ENCODE measurements at regions not wholly inside any gene's neighbourhood (a gene's known extent, or its start where the extent isn't known, plus 50 kb on each side); places are given as distances from the start of the nearest gene placed in this dataset.

- Histone ChIP-seq H3K4me1 (ENCODE audit: control insufficient read depth in 1 of 2, insufficient read depth in 2 of 2, low read length in 2 of 2) (peaks cover 0 to 2% of the 10 kb centered on the region in 2 donors), H3K27ac (ENCODE audit: low read depth in 1 of 2, low read length in 2 of 2) (no peak overlapping the region), H3K27me3 (ENCODE audit: control insufficient read depth in 1 of 2, insufficient read depth in 2 of 2, low read length in 1 of 2) (no peaks in the 10 kb centered on the region), H3K9me3 (ENCODE audit: control insufficient read depth, low read length) (no peaks in the 10 kb centered on the region), H3K36me3 (ENCODE audit: control insufficient read depth in 1 of 2, insufficient read depth in 2 of 2, low read length in 1 of 2) (no peaks in the 10 kb centered on the region), H3K4me3 (ENCODE audit: low read length in 2 of 2) (no peak overlapping the region)
- DNase-seq (no peak), ATAC-seq (ENCODE audit: low FRiP score) (no peak)
- intact Hi-C loops (cut with DNase I): no loop called here
- 68 to 76% methylated on average over 4 of the region's 4 CpGs for whole genome bisulfite sequencing, 2 donors
These were observed 1078.5 kb upstream of the ZEB2 start for GRCh38 chr2:145598434-145598833.

- Histone ChIP-seq H3K27ac (ENCODE audit: low read depth in 1 of 2, low read length in 2 of 2) (no peak overlapping the region), H3K9me3 (ENCODE audit: control insufficient read depth, low read length) (no peaks in the 10 kb centered on the region), H3K36me3 (ENCODE audit: control insufficient read depth in 1 of 2, insufficient read depth in 2 of 2, low read length in 1 of 2) (no peaks in the 10 kb centered on the region), H3K27me3 (ENCODE audit: control insufficient read depth in 1 of 2, insufficient read depth in 2 of 2, low read length in 1 of 2) (no peaks in the 10 kb centered on the region), H3K4me3 (ENCODE audit: low read length in 2 of 2) (no peak overlapping the region), H3K4me1 (ENCODE audit: control insufficient read depth in 1 of 2, insufficient read depth in 2 of 2, low read length in 2 of 2) (peaks cover 0 to 2% of the 10 kb centered on the region in 2 donors)
- intact Hi-C loops (cut with DNase I): no loop called here
- ATAC-seq (ENCODE audit: low FRiP score) (peak; percentile 51), DNase-seq (no peak)
These were observed 1077.9 kb upstream of the ZEB2 start for GRCh38 chr2:145597809-145598208.

- H3K27ac ChIP-seq (ENCODE audit: low read depth in 1 of 2, low read length in 2 of 2): no peak overlapping the region
- 75 to 78% methylated on average over 1 of the region's 1 CpG for WGBS, 2 donors
- H3K36me3 ChIP-seq (ENCODE audit: control insufficient read depth in 1 of 2, insufficient read depth in 2 of 2, low read length in 1 of 2): no peaks in the 10 kb centered on the region
- peaks cover 0 to 2% of the 10 kb centered on the region in 2 donors for H3K4me1 ChIP-seq (ENCODE audit: control insufficient read depth in 1 of 2, insufficient read depth in 2 of 2, low read length in 2 of 2)
- H3K4me3 ChIP-seq (ENCODE audit: low read length in 2 of 2): no peak overlapping the region
- ATAC-seq (ENCODE audit: low FRiP score) (no peak), DNase-seq (no peak)
- intact Hi-C loops (cut with DNase I): no loop called here
- H3K9me3 ChIP-seq (ENCODE audit: control insufficient read depth, low read length): no peaks in the 10 kb centered on the region
- no peaks in the 10 kb centered on the region for H3K27me3 ChIP-seq (ENCODE audit: control insufficient read depth in 1 of 2, insufficient read depth in 2 of 2, low read length in 1 of 2)
These were observed 1077.1 kb upstream of the ZEB2 start for GRCh38 chr2:145597006-145597405.

DNA sequence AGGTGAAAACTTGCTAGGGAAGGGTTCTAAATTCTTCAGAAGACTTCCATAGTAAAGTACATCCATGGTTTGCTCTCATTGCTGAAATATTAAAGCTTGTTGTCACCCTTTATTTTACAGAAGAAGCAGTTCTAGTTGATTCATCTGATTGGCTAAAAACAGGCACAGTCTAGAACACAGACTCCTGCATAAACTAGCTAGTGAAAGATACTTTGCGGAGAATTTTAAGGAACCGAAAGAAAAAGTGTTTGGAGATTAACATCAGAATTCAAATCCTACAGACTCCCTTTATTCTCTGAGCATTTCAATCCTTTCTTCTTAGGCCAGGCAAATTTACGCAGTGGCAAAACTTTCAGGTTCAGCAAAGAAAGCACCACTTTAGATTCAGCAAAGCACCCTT lies 1076.5 kb upstream of the ZEB2 start:
- Histone ChIP-seq H3K9me3 (ENCODE audit: control insufficient read depth, low read length) (no peaks in the 10 kb centered on the region), H3K4me3 (ENCODE audit: low read length in 2 of 2) (no peak overlapping the region), H3K27ac (ENCODE audit: low read depth in 1 of 2, low read length in 2 of 2) (no peak overlapping the region), H3K4me1 (ENCODE audit: control insufficient read depth in 1 of 2, insufficient read depth in 2 of 2, low read length in 2 of 2) (peaks cover 0 to 2% of the 10 kb centered on the region in 2 donors), H3K36me3 (ENCODE audit: control insufficient read depth in 1 of 2, insufficient read depth in 2 of 2, low read length in 1 of 2) (no peaks in the 10 kb centered on the region), H3K27me3 (ENCODE audit: control insufficient read depth in 1 of 2, insufficient read depth in 2 of 2, low read length in 1 of 2) (no peaks in the 10 kb centered on the region)
- intact Hi-C loops (cut with DNase I): no loop called here
- ATAC-seq (ENCODE audit: low FRiP score) (no peak), DNase-seq (no peak)
- WGBS, 2 donors: 96 to 99% methylated on average over 3 of the region's 3 CpGs

DNA sequence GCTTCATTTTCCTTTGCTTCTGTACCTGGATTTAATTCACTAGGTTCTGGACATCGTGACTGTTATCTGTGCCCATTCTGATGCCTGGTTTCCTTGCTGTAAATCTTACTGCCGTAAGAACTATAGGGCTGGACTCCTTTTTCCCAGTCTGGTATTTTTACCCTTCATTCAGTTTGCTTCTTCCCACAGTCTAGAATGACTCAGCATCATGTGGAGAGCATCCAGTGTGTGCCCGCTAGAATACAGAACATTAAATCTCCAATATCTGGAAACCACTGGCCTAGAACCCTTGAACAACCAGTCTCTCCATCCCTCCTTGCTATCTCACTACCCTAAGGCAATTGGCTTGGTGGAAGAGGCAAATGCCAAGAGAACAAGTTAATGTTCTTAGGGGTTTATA lies 1075.4 kb upstream of the ZEB2 start:
- Histone ChIP-seq H3K4me1 (ENCODE audit: control insufficient read depth in 1 of 2, insufficient read depth in 2 of 2, low read length in 2 of 2) (peaks cover 0 to 2% of the 10 kb centered on the region in 2 donors), H3K27me3 (ENCODE audit: control insufficient read depth in 1 of 2, insufficient read depth in 2 of 2, low read length in 1 of 2) (no peaks in the 10 kb centered on the region), H3K36me3 (ENCODE audit: control insufficient read depth in 1 of 2, insufficient read depth in 2 of 2, low read length in 1 of 2) (no peaks in the 10 kb centered on the region), H3K4me3 (ENCODE audit: low read length in 2 of 2) (no peak overlapping the region), H3K27ac (ENCODE audit: low read depth in 1 of 2, low read length in 2 of 2) (no peak overlapping the region), H3K9me3 (ENCODE audit: control insufficient read depth, low read length) (no peaks in the 10 kb centered on the region)
- WGBS, 2 donors: 77 to 81% methylated on average over 3 of the region's 3 CpGs
- intact Hi-C loops (cut with DNase I): no loop called here
- ATAC-seq (ENCODE audit: low FRiP score): no peak
- no peak for DNase-seq

GRCh38 chr2:145593991-145594614 lies 1074.2 kb upstream of the ZEB2 start:
- Histone ChIP-seq H3K36me3 (ENCODE audit: control insufficient read depth in 1 of 2, insufficient read depth in 2 of 2, low read length in 1 of 2) (no peaks in the 10 kb centered on the region), H3K27me3 (ENCODE audit: control insufficient read depth in 1 of 2, insufficient read depth in 2 of 2, low read length in 1 of 2) (no peaks in the 10 kb centered on the region), H3K9me3 (ENCODE audit: control insufficient read depth, low read length) (no peaks in the 10 kb centered on the region), H3K27ac (ENCODE audit: low read depth in 1 of 2, low read length in 2 of 2) (no peak overlapping the region), H3K4me1 (ENCODE audit: control insufficient read depth in 1 of 2, insufficient read depth in 2 of 2, low read length in 2 of 2) (peaks cover 0 to 2% of the 10 kb centered on the region in 2 donors), H3K4me3 (ENCODE audit: low read length in 2 of 2) (no peak overlapping the region)
- WGBS, 2 donors: 81 to 93% methylated on average over 2 of the region's 2 CpGs
- intact Hi-C loops (cut with DNase I): no loop called here
- DNase-seq: no peak
- ATAC-seq (ENCODE audit: low FRiP score): no peak

DNA sequence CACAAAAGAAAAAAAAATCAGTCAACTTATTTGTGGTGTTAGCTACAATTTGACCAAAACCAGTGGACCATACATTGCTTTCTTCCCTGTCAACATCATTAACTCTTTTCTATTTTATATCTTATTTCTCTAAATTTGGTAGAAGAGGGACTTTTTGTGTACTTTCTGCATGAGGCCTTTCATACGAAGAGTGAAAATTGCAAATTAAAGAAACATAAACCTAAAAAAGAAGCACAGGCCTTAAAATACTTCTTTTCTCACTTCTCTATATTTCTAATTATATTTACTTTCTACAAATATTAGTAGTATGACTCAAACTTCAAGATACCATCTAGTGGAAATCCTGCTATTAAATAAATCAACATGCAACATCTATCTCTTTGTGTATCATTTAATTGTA lies 1073.4 kb upstream of the ZEB2 start:
- no peak for DNase-seq
- 85 to 92% methylated on average over 1 of the region's 1 CpG for WGBS, 2 donors
- no peak overlapping the region for H3K4me3 ChIP-seq (ENCODE audit: low read length in 2 of 2)

DNA sequence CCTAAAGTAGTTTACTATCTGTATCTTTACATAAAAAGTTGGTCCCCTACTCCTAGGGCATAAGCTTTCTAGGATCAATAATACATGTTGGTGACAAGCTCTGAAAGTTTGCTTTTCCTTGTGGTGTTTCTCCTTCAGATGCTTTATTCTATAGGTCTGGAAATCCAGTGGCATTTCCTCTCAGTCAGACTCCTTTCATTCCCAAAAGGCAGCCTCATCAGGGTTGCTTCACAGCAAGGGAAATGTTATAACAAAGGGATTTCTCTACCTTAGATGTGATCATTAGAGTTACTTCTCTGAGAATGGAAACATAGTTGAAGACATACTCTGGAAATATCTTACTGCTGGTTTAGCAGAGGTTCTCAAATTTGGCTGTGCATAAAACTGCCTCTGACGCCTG lies 1072.4 kb upstream of the ZEB2 start:
- no peak overlapping the region for H3K4me3 ChIP-seq (ENCODE audit: low read length in 2 of 2)
- DNase-seq (no peak), ATAC-seq (ENCODE audit: low FRiP score) (no peak)
- peaks cover 0 to 2% of the 10 kb centered on the region in 2 donors for H3K4me1 ChIP-seq (ENCODE audit: control insufficient read depth in 1 of 2, insufficient read depth in 2 of 2, low read length in 2 of 2)
- H3K27me3 ChIP-seq (ENCODE audit: control insufficient read depth in 1 of 2, insufficient read depth in 2 of 2, low read length in 1 of 2): no peaks in the 10 kb centered on the region
- WGBS, 2 donors: 77 to 93% methylated on average over 1 of the region's 1 CpG
- intact Hi-C loops (cut with DNase I): no loop called here
- H3K36me3 ChIP-seq (ENCODE audit: control insufficient read depth in 1 of 2, insufficient read depth in 2 of 2, low read length in 1 of 2): no peaks in the 10 kb centered on the region
- H3K27ac ChIP-seq (ENCODE audit: low read depth in 1 of 2, low read length in 2 of 2): no peak overlapping the region
- H3K9me3 ChIP-seq (ENCODE audit: control insufficient read depth, low read length): no peaks in the 10 kb centered on the region

More for the DNA sequence above, 1073.4 kb upstream of the ZEB2 start:
- H3K36me3 ChIP-seq (ENCODE audit: control insufficient read depth in 1 of 2, insufficient read depth in 2 of 2, low read length in 1 of 2): no peaks in the 10 kb centered on the region
- intact Hi-C loops (cut with DNase I): no loop called here
- ATAC-seq (ENCODE audit: low FRiP score): no peak
- no peaks in the 10 kb centered on the region for H3K9me3 ChIP-seq (ENCODE audit: control insufficient read depth, low read length)
- peaks cover 0 to 2% of the 10 kb centered on the region in 2 donors for H3K4me1 ChIP-seq (ENCODE audit: control insufficient read depth in 1 of 2, insufficient read depth in 2 of 2, low read length in 2 of 2)
- no peak overlapping the region for H3K27ac ChIP-seq (ENCODE audit: low read depth in 1 of 2, low read length in 2 of 2)
- no peaks in the 10 kb centered on the region for H3K27me3 ChIP-seq (ENCODE audit: control insufficient read depth in 1 of 2, insufficient read depth in 2 of 2, low read length in 1 of 2)

- no peak for DNase-seq
- WGBS, 2 donors: 97 to 98% methylated on average over 3 of the region's 3 CpGs
- Histone ChIP-seq H3K4me1 (ENCODE audit: control insufficient read depth in 1 of 2, insufficient read depth in 2 of 2, low read length in 2 of 2) (peaks cover 0 to 2% of the 10 kb centered on the region in 2 donors), H3K9me3 (ENCODE audit: control insufficient read depth, low read length) (no peaks in the 10 kb centered on the region), H3K4me3 (ENCODE audit: low read length in 2 of 2) (no peak overlapping the region), H3K36me3 (ENCODE audit: control insufficient read depth in 1 of 2, insufficient read depth in 2 of 2, low read length in 1 of 2) (no peaks in the 10 kb centered on the region), H3K27ac (ENCODE audit: low read depth in 1 of 2, low read length in 2 of 2) (no peak overlapping the region), H3K27me3 (ENCODE audit: control insufficient read depth in 1 of 2, insufficient read depth in 2 of 2, low read length in 1 of 2) (no peaks in the 10 kb centered on the region)
- intact Hi-C loops (cut with DNase I): no loop called here
- ATAC-seq (ENCODE audit: low FRiP score): no peak
These were observed 1071.3 kb upstream of the ZEB2 start for GRCh38 chr2:145591109-145591809.
